Mucosa of stomach (tissue), 1 donor: ENCODE measurements at regions not wholly inside any gene's neighbourhood (a gene's known extent, or its start where the extent isn't known, plus 50 kb on each side); places are given as distances from the start of the nearest gene placed in this dataset.

Source experiments
- H3K27me3 ChIP-seq: one replicate; pipeline ENCODE4 v1.7.0; 2013; ENCODE audit warnings: mild to moderate bottlenecking, low read length; ENCODE audit not compliant: control insufficient read depth, insufficient read depth
- H3K36me3 ChIP-seq: one replicate; pipeline ENCODE4 v1.7.0; 2013; ENCODE audit warnings: low read length; ENCODE audit not compliant: control insufficient read depth, insufficient read depth
- H3K4me1 ChIP-seq: one replicate; pipeline ENCODE4 v1.7.0; 2013; ENCODE audit warnings: mild to moderate bottlenecking, low read length; ENCODE audit not compliant: control insufficient read depth, insufficient read depth
- H3K4me3 ChIP-seq: one replicate; pipeline ENCODE4 v1.7.0; 2013; ENCODE audit warnings: low read length
- H3K9ac ChIP-seq: one replicate; pipeline ENCODE4 v1.7.0; 2013; ENCODE audit warnings: mild to moderate bottlenecking, low read length, moderate library complexity
- H3K9me3 ChIP-seq: one replicate; pipeline ENCODE4 v1.7.0; 2013; ENCODE audit warnings: mild to moderate bottlenecking, low read length, moderate library complexity; ENCODE audit not compliant: control insufficient read depth
- donor health status: Pancreatic carcinoma.

- H3K4me3 ChIP-seq, result no peak overlapping the region
- no peak overlapping the region for H3K9ac ChIP-seq
- H3K9me3 ChIP-seq, result no peaks in the 10 kb centered on the region
- H3K4me1 ChIP-seq, result no peaks in the 10 kb centered on the region
- no peaks in the 10 kb centered on the region for H3K27me3 ChIP-seq
- H3K36me3 ChIP-seq, result no peaks in the 10 kb centered on the region
Observed at GRCh38 chr5:67350185-67350584, 153.6 kb upstream of the CD180 start.

DNA sequence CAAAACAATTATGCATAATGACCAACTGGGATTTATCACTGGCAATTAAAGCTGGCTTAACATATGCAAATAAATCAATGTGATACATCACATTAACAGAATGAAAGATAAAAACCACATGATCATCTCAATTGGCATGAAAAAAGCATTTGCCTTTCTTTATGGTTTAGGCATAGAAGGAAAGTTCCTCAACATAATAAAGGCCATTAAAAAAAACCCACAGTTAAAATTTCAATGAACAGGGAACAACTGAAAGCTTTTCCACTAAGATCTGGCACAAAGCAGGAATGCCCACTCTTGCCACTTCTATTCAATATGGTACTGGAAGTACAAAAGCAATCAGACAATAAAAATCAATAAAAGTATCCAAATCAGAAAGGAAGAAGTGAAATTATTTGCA, 151.2 kb upstream of the CD180 start:
- Histone ChIP-seq H3K36me3 (no peaks in the 10 kb centered on the region), H3K4me3 (no peak overlapping the region)

DNA sequence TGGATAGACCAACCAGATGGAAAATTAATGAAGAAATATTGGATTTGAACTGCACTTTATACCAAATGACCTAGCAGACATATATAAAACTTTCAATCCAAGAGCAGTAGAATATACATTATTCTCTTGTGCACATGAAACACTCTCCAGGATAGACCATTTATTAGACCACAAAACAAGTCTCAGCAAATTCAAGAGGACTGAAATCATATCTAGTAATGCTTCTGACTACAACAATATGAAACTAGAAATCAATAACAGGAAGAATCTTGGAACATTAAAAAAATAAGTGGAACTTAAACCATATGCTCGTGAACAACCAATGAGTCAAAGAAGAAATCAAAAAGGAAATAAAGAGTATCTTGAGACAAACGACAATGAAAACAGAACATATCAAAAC, 150.0 kb upstream of the CD180 start:
- no peaks in the 10 kb centered on the region for H3K4me1 ChIP-seq
- H3K27me3 ChIP-seq, result no peaks in the 10 kb centered on the region
- H3K9ac ChIP-seq, result no peak overlapping the region

More for the DNA sequence above, 151.2 kb upstream of the CD180 start:
- H3K9me3 ChIP-seq, result no peaks in the 10 kb centered on the region
- no peak overlapping the region for H3K9ac ChIP-seq
- no peaks in the 10 kb centered on the region for H3K4me1 ChIP-seq
- no peaks in the 10 kb centered on the region for H3K27me3 ChIP-seq

DNA sequence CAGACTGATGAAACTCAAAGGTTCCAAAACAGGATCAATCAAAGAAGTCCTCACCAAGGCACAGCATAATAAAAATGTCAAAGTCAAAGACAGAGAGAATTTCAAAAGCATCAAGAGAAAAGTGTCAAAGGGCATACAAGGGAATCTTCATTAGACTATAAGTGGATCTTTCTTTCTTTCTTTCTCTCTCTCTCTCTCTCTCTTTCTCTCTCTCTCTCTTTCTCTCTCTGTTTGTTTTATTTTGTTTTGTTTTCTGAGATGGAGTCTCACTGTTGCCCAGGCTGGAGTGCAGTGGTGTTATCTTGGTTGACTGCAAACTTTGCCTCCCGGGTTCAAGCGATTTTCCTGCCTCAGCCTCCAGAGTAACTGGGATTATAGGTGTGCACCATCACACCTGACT, 148.3 kb upstream of the CD180 start:
- Histone ChIP-seq H3K9ac (no peak overlapping the region), H3K27me3 (no peaks in the 10 kb centered on the region), H3K9me3 (no peaks in the 10 kb centered on the region), H3K4me3 (no peak overlapping the region), H3K4me1 (no peaks in the 10 kb centered on the region), H3K36me3 (no peaks in the 10 kb centered on the region)

More for the DNA sequence above, 150.0 kb upstream of the CD180 start:
- H3K36me3 ChIP-seq, result no peaks in the 10 kb centered on the region
- H3K4me3 ChIP-seq, result no peak overlapping the region
- H3K9me3 ChIP-seq, result no peaks in the 10 kb centered on the region

- H3K9ac ChIP-seq, result no peak overlapping the region
- H3K4me1 ChIP-seq, result no peaks in the 10 kb centered on the region
Observed at GRCh38 chr5:67343835-67344234, 147.2 kb upstream of the CD180 start.

GRCh38 chr5:67341478-67341877, 144.9 kb upstream of the CD180 start:
- Histone ChIP-seq H3K27me3 (no peaks in the 10 kb centered on the region), H3K9ac (no peak overlapping the region), H3K36me3 (no peaks in the 10 kb centered on the region), H3K4me1 (no peaks in the 10 kb centered on the region), H3K4me3 (no peak overlapping the region), H3K9me3 (no peaks in the 10 kb centered on the region)

More at GRCh38 chr5:67343835-67344234, 147.2 kb upstream of the CD180 start:
- Histone ChIP-seq H3K36me3 (no peaks in the 10 kb centered on the region), H3K27me3 (no peaks in the 10 kb centered on the region), H3K9me3 (no peaks in the 10 kb centered on the region), H3K4me3 (no peak overlapping the region)

DNA sequence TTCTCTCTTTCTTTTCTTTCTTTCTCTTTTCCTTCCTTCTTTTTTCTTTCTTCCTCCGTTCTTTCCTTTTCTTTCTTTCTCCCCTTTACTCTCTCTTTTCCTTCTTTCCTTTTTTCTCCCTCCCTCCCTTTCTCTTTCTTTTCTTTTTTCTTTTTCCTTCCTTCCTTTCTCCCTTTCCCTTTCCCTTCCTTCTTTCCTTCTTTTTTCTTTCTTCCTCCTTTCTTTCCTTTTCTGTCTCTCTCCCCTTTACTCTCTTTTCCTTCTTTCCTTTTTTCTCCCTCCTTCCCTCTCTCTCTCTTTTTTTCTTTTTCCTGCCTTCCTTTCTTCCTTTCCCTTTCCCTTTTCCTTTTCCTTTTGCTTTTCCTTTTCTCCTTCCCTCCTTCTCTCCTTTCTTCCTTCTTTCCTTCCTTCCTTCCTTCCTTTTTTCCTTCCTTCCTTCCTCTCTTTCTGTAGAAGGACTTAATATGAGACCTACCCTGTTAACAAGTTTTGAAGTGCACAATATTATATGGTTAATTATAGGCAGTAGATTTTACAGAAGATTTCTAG, 142.7 kb upstream of the CD180 start:
- H3K27me3 ChIP-seq, result no peaks in the 10 kb centered on the region
- no peaks in the 10 kb centered on the region for H3K9me3 ChIP-seq
- no peak overlapping the region for H3K4me3 ChIP-seq
- no peak overlapping the region for H3K9ac ChIP-seq
- no peaks in the 10 kb centered on the region for H3K4me1 ChIP-seq
- no peaks in the 10 kb centered on the region for H3K36me3 ChIP-seq

DNA sequence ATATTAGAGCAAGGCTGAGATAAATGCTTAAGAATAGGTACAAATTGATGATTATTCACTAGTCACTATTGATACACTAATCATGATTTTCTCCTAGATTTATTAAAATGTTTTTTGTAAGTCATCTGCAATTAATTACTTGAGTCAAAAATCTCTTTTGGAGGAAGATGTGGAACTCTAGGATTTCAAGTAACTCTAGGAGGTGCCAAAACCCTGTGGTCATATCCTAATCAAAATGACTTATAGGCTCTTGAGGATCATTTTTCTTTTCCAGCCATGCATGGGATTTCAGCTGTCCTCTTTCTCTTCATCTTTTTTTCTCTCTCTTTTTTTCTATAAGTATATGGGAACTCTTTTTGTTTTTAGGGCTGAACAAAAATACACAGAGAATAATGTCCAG, 141.8 kb upstream of the CD180 start:
- Histone ChIP-seq H3K36me3 (no peaks in the 10 kb centered on the region), H3K4me3 (no peak overlapping the region), H3K9me3 (no peaks in the 10 kb centered on the region), H3K4me1 (no peaks in the 10 kb centered on the region), H3K27me3 (no peaks in the 10 kb centered on the region), H3K9ac (no peak overlapping the region)

- H3K4me1 ChIP-seq, result no peaks in the 10 kb centered on the region
- no peak overlapping the region for H3K4me3 ChIP-seq
- H3K9ac ChIP-seq, result no peak overlapping the region
- H3K9me3 ChIP-seq, result no peaks in the 10 kb centered on the region
- no peaks in the 10 kb centered on the region for H3K27me3 ChIP-seq
- H3K36me3 ChIP-seq, result no peaks in the 10 kb centered on the region
Observed at GRCh38 chr5:67337751-67338150, 141.2 kb upstream of the CD180 start.

- no peak overlapping the region for H3K9ac ChIP-seq
- no peaks in the 10 kb centered on the region for H3K9me3 ChIP-seq
- no peaks in the 10 kb centered on the region for H3K36me3 ChIP-seq
- no peaks in the 10 kb centered on the region for H3K4me1 ChIP-seq
- no peaks in the 10 kb centered on the region for H3K27me3 ChIP-seq
- H3K4me3 ChIP-seq, result no peak overlapping the region
Observed at GRCh38 chr5:67335426-67335825, 138.8 kb upstream of the CD180 start.

GRCh38 chr5:67334373-67334772, 137.8 kb upstream of the CD180 start:
- Histone ChIP-seq H3K9me3 (no peaks in the 10 kb centered on the region), H3K9ac (no peak overlapping the region), H3K4me3 (no peak overlapping the region), H3K36me3 (no peaks in the 10 kb centered on the region), H3K4me1 (no peaks in the 10 kb centered on the region), H3K27me3 (no peaks in the 10 kb centered on the region)

DNA sequence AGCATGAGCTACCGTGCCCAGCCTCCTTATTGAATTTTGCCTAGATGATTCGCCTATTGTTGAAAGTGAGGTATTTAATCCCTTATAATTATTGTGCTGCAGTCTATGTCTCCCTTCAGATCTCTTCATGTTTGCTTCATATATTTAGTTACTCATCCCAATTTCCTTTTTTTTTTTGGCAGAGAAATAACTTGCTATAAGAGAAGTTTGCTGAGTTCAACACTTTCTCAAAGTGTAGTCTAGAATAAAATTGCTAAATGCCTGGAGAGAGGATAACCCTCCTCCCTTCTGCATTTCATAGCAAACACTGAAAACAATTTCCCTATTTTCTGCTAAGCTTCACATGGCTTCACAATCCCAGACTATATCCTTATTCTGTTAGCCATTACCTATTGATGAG, 136.6 kb upstream of the CD180 start:
- no peaks in the 10 kb centered on the region for H3K27me3 ChIP-seq
- H3K4me3 ChIP-seq, result no peak overlapping the region
- H3K9me3 ChIP-seq, result no peaks in the 10 kb centered on the region
- H3K9ac ChIP-seq, result no peak overlapping the region
- no peaks in the 10 kb centered on the region for H3K36me3 ChIP-seq
- H3K4me1 ChIP-seq, result no peaks in the 10 kb centered on the region

DNA sequence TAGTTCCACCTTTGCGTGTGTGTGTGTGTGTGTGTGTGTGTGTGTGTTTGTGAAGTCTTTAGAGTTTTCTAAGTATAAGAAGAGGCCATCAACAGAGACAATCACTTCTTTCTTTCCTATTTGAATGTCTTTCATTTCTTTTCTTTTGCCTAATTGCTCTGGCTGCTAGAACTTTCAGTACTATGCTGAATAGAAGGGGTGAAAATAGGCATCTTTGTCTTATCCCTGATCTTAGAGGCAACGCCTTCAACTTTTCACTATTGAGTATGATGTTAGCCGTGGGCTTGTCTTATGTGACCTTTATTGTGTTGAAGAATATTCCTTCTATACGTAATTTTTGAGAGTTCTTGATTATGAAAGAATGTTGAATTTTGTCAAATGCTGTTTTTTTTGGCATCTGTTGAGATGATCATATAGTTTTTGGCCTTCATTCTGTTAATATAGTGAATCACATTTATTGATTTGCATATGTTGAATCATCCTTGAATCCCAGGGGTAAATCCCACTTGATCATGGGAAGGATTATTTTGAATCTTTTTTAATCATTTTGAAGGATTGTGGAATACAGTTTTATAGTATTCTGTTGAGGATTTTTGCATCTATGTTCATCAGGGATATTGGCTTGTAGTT, 134.8 kb upstream of the CD180 start:
- no peaks in the 10 kb centered on the region for H3K9me3 ChIP-seq
- H3K27me3 ChIP-seq, result no peaks in the 10 kb centered on the region
- no peaks in the 10 kb centered on the region for H3K4me1 ChIP-seq
- H3K36me3 ChIP-seq, result no peaks in the 10 kb centered on the region
- no peak overlapping the region for H3K4me3 ChIP-seq
- H3K9ac ChIP-seq, result no peak overlapping the region
